ENCODE measurements at regions not wholly inside any gene's neighbourhood (a gene's known extent, or its start where the extent isn't known, plus 50 kb on each side); places are given as distances from the start of the nearest gene placed in this dataset.
"Not testable (repeated sequence)": the region's sequence is repeated elsewhere in the genome, so short reads cannot be mapped to it uniquely, and the experiment has no call there.

GRCh38 chr2:114018464-114018863 lies 128.6 kb downstream of the ACTR3 start:
- DNase-seq, result not testable (repeated sequence)

GRCh38 chr2:114020668-114021067 lies 130.8 kb downstream of the ACTR3 start:
- DNase-seq, result no peak

- DNase-seq, result no peak
These were observed 132.6 kb downstream of the ACTR3 start for GRCh38 chr2:114022360-114023085.

- no peak for DNase-seq
These were observed 134.4 kb downstream of the ACTR3 start for GRCh38 chr2:114024326-114024725.

- no peak for DNase-seq
These were observed 135.1 kb downstream of the ACTR3 start for GRCh38 chr2:114025030-114025429.

GRCh38 chr2:114027437-114027836 lies 137.5 kb downstream of the ACTR3 start:
- no peak for DNase-seq

- no peak for DNase-seq
These were observed 142.0 kb downstream of the ACTR3 start for GRCh38 chr2:114031605-114032505.

- no peak for DNase-seq
These were observed 142.8 kb downstream of the ACTR3 start for GRCh38 chr2:114032705-114033104.

- no peak for DNase-seq
These were observed 144.9 kb downstream of the ACTR3 start for GRCh38 chr2:114034742-114035141.

GRCh38 chr2:114038710-114039109 lies 148.8 kb downstream of the ACTR3 start:
- DNase-seq, result no peak

GRCh38 chr2:114039677-114040076 lies 149.8 kb downstream of the ACTR3 start:
- DNase-seq, result no peak

- no peak for DNase-seq
These were observed 150.9 kb downstream of the ACTR3 start for GRCh38 chr2:114040826-114041225.

GRCh38 chr2:114044985-114045384 lies 155.1 kb downstream of the ACTR3 start:
- no peak for DNase-seq

GRCh38 chr2:114046373-114046772 lies 156.5 kb downstream of the ACTR3 start:
- no peak for DNase-seq

GRCh38 chr2:114046866-114047435 lies 157.1 kb downstream of the ACTR3 start:
- DNase-seq, result no peak

GRCh38 chr2:114049280-114049679 lies 159.4 kb downstream of the ACTR3 start:
- no peak for DNase-seq

- no peak for DNase-seq
These were observed 159.9 kb downstream of the ACTR3 start for GRCh38 chr2:114049826-114050225.

GRCh38 chr2:114056294-114057143 lies 166.6 kb downstream of the ACTR3 start:
- no peak for DNase-seq

- DNase-seq, result no peak
These were observed 167.7 kb downstream of the ACTR3 start for GRCh38 chr2:114057638-114058037.

GRCh38 chr2:114061566-114062098 lies 171.7 kb downstream of the ACTR3 start:
- DNase-seq, result no peak

- DNase-seq, result no peak
These were observed 173.5 kb downstream of the ACTR3 start for GRCh38 chr2:114063346-114063745.

- no peak for DNase-seq
These were observed 175.8 kb downstream of the ACTR3 start for GRCh38 chr2:114065731-114066130.
